Body of pancreas (tissue), 4 donors: ENCODE measurements at regions not wholly inside any gene's neighbourhood (a gene's known extent, or its start where the extent isn't known, plus 50 kb on each side); places are given as distances from the start of the nearest gene placed in this dataset.
"Not testable (repeated sequence)": the region's sequence is repeated elsewhere in the genome, so short reads cannot be mapped to it uniquely, and the experiment has no call there.

Experiments used
- ATAC-seq: fragments of 150-250 bp; one replicate; pipeline ENCODE4 v1.9.1; 2016
- DNase-seq, 4 donors: peaks; one replicate each; pipeline ENCODE4 v3.0.0-alpha.2; 2019
- H3K27ac ChIP-seq, 4 donors: fragments of 200-600 bp; sonication (generic); 1 replicate in 3 of 4; 2 replicates in 1 of 4; pipeline versions ENCODE4 v1.5.1 to v1.6.1; 2016 to 2019; ENCODE audit warnings: mild to moderate bottlenecking in 1 of 4, mixed read lengths in 1 of 4, moderate library complexity in 1 of 4
- H3K27me3 ChIP-seq, 2 donors: fragments of 200-600 bp; sonication (generic); one replicate each; pipeline ENCODE4 v1.6.0; 2016; ENCODE audit warnings: mild to moderate bottlenecking in 1 of 2
- H3K36me3 ChIP-seq, 2 donors: fragments of 200-600 bp; sonication (generic); replicated peaks in 1 of 2; 2 replicates each; pipeline ENCODE4 v1.5.1; 2016; ENCODE audit warnings: low read depth in 2 of 2; ENCODE audit not compliant: insufficient read depth in 1 of 2
- H3K4me1 ChIP-seq: fragments of 200-600 bp; sonication (generic); one replicate; pipeline ENCODE4 v1.6.0; 2016
- H3K4me3 ChIP-seq, 2 donors: fragments of 200-600 bp; sonication (generic); 1 replicate in 1 of 2; 2 replicates in 1 of 2; pipeline ENCODE4 v1.5.1; 2016 to 2019
- H3K9me3 ChIP-seq, 3 donors: fragments of 200-600 bp; sonication (generic); 1 replicate in 2 of 3; 2 replicates in 1 of 3; pipeline ENCODE4 v1.5.1; 2016
- CTCF ChIP-seq, 7 experiments: fragments of 450-650 bp in 4 of 7; fragments of 200-600 bp in 3 of 7; sonication (generic) in 3 of 7; IDR thresholded peaks; one replicate each; pipeline ENCODE4 v1.5.1; 2016 to 2019; ENCODE audit warnings: antibody characterized with exemption in 7 of 7
- POLR2A ChIP-seq, 3 donors: fragments of 450-650 bp; IDR thresholded peaks; one replicate each; pipeline ENCODE4 v1.6.1; 2016; ENCODE audit warnings: antibody characterized with exemption in 3 of 3, mild to moderate bottlenecking in 2 of 3
- WGBS, 2 donors: methylation state at CpG; one replicate each; pipeline ENCODE4 v1.1.5; 2017; 5-methylcytosine and 5-hydroxymethylcytosine counted together
- intact Hi-C: fragments of 100-400 bp; cut with DNase I; formaldehyde crosslinking; loops from one replicate; pipeline ENCODE4 v1.15.1; 2023

GRCh38 chr14:49280566-49280965, 305.6 kb downstream of the RPS29 start:
- DNase-seq (no peak), ATAC-seq (no peak)
- Histone ChIP-seq H3K9me3 (no peaks in the 10 kb centered on the region), H3K27me3 (no peaks in the 10 kb centered on the region), H3K36me3 (no peaks in the 10 kb centered on the region), H3K4me3 (no peak overlapping the region), H3K4me1 (no peaks in the 10 kb centered on the region), H3K27ac (no peak overlapping the region)
- no peak for TF ChIP-seq POLR2A (IDR thresholded peaks at IDR 0.05)
- TF ChIP-seq CTCF (IDR thresholded peaks at IDR 0.05) = no peak
- intact Hi-C loops = no loop called here
- 23 to 24% methylated on average over 1 of the region's 1 CpG for WGBS, 2 donors

- Histone ChIP-seq H3K9me3 (no peaks in the 10 kb centered on the region), H3K4me3 (no peak overlapping the region), H3K36me3 (no peaks in the 10 kb centered on the region), H3K27ac (no peak overlapping the region), H3K27me3 (no peaks in the 10 kb centered on the region), H3K4me1 (no peaks in the 10 kb centered on the region)
- ATAC-seq = no peak
- DNase-seq = no peak
- intact Hi-C loops = no loop called here
- 81 to 84% methylated on average over 3 to 6 of the region's 6 CpGs for WGBS, 2 donors
- no peak for TF ChIP-seq POLR2A (IDR thresholded peaks at IDR 0.05)
- TF ChIP-seq CTCF (IDR thresholded peaks at IDR 0.05) = no peak
These were observed 335.7 kb downstream of the RPS29 start for GRCh38 chr14:49250517-49250916.

GRCh38 chr14:49250109-49250508, 336.1 kb downstream of the RPS29 start:
- H3K4me1 ChIP-seq = no peaks in the 10 kb centered on the region
- no peak overlapping the region for H3K27ac ChIP-seq
- no peaks in the 10 kb centered on the region for H3K9me3 ChIP-seq
- TF ChIP-seq POLR2A (IDR thresholded peaks at IDR 0.05) = no peak
- TF ChIP-seq CTCF (IDR thresholded peaks at IDR 0.05) = no peak
- no peak for ATAC-seq
- 72 to 81% methylated on average over 4 of the region's 4 CpGs for WGBS, 2 donors
- intact Hi-C loops = no loop called here
- DNase-seq = no peak
- H3K4me3 ChIP-seq = no peak overlapping the region
- H3K36me3 ChIP-seq = no peaks in the 10 kb centered on the region
- H3K27me3 ChIP-seq = no peaks in the 10 kb centered on the region

GRCh38 chr14:49249022-49249421, 337.2 kb downstream of the RPS29 start:
- no peak for ATAC-seq
- Histone ChIP-seq H3K4me3 (no peak overlapping the region), H3K36me3 (no peaks in the 10 kb centered on the region), H3K9me3 (no peaks in the 10 kb centered on the region), H3K4me1 (no peaks in the 10 kb centered on the region), H3K27ac (no peak overlapping the region), H3K27me3 (no peaks in the 10 kb centered on the region)
- no peak for DNase-seq
- TF ChIP-seq CTCF (IDR thresholded peaks at IDR 0.05) = no peak
- no peak for TF ChIP-seq POLR2A (IDR thresholded peaks at IDR 0.05)
- intact Hi-C loops = no loop called here

GRCh38 chr14:49243777-49244176, 342.4 kb downstream of the RPS29 start:
- WGBS, 2 donors = 73 to 75% methylated on average over 4 to 5 of the region's 5 CpGs
- H3K27me3 ChIP-seq, intact Hi-C loops, DNase-seq, H3K36me3 ChIP-seq, H3K9me3 ChIP-seq, H3K4me3 ChIP-seq, H3K27ac ChIP-seq, H3K4me1 ChIP-seq, ATAC-seq: not testable (repeated sequence)
